NCI-H2029 (cell line): ENCODE measurements at regions not wholly inside any gene's neighbourhood (a gene's known extent, or its start where the extent isn't known, plus 50 kb on each side); places are given as distances from the start of the nearest gene placed in this dataset.
"Not testable (repeated sequence)": the region's sequence is repeated elsewhere in the genome, so short reads cannot be mapped to it uniquely, and the experiment has no call there.

Experiments
- DNase-seq: peaks from one replicate; lab custom pipeline; 2025; lab: John Stamatoyannopoulos, UW

- DNase-seq, result no peak
Observed at GRCh38 chr5:42242210-42242609, 181.0 kb upstream of the GHR start.

GRCh38 chr5:42242881-42243485 lies 180.3 kb upstream of the GHR start:
- no peak for DNase-seq

- DNase-seq, result no peak
Observed at GRCh38 chr5:42252306-42252705, 170.9 kb upstream of the GHR start.

- not testable (repeated sequence) for DNase-seq
Observed at GRCh38 chr5:42259914-42260313, 163.3 kb upstream of the GHR start.

- DNase-seq, result no peak
Observed at GRCh38 chr5:42267091-42267490, 156.1 kb upstream of the GHR start.

GRCh38 chr5:42268170-42268569 lies 155.1 kb upstream of the GHR start:
- not testable (repeated sequence) for DNase-seq

- no peak for DNase-seq
Observed at GRCh38 chr5:42268630-42269029, 154.6 kb upstream of the GHR start.

GRCh38 chr5:42270771-42271170 lies 152.5 kb upstream of the GHR start:
- DNase-seq, result no peak

GRCh38 chr5:42274913-42275312 lies 148.3 kb upstream of the GHR start:
- DNase-seq, result no peak

GRCh38 chr5:42277293-42277692 lies 145.9 kb upstream of the GHR start:
- no peak for DNase-seq

GRCh38 chr5:42284584-42284983 lies 138.7 kb upstream of the GHR start:
- no peak for DNase-seq

- no peak for DNase-seq
Observed at GRCh38 chr5:42285230-42285629, 138.0 kb upstream of the GHR start.

GRCh38 chr5:42300496-42300895 lies 122.7 kb upstream of the GHR start:
- DNase-seq, result no peak

- DNase-seq, result no peak
Observed at GRCh38 chr5:42301349-42301748, 121.9 kb upstream of the GHR start.

GRCh38 chr5:42302186-42302585 lies 121.1 kb upstream of the GHR start:
- DNase-seq, result no peak

GRCh38 chr5:42306287-42306686 lies 117.0 kb upstream of the GHR start:
- no peak for DNase-seq

GRCh38 chr5:42309865-42310264 lies 113.4 kb upstream of the GHR start:
- DNase-seq, result no peak

GRCh38 chr5:42315214-42315613 lies 108.0 kb upstream of the GHR start:
- DNase-seq, result no peak

- no peak for DNase-seq
Observed at GRCh38 chr5:42317575-42317974, 105.7 kb upstream of the GHR start.

- DNase-seq, result not testable (repeated sequence)
Observed at GRCh38 chr5:42319546-42319945, 103.7 kb upstream of the GHR start.

GRCh38 chr5:42321785-42322184 lies 101.5 kb upstream of the GHR start:
- DNase-seq, result no peak

GRCh38 chr5:42337143-42337542 lies 86.1 kb upstream of the GHR start:
- no peak for DNase-seq

- no peak for DNase-seq
Observed at GRCh38 chr5:42337607-42338006, 85.6 kb upstream of the GHR start.

- DNase-seq, result no peak
Observed at GRCh38 chr5:42338136-42338535, 85.1 kb upstream of the GHR start.

GRCh38 chr5:42349163-42349562 lies 74.1 kb upstream of the GHR start:
- DNase-seq, result no peak
